Common myeloid progenitor, CD34-positive (primary cell): ENCODE measurements at regions not wholly inside any gene's neighbourhood (a gene's known extent, or its start where the extent isn't known, plus 50 kb on each side); places are given as distances from the start of the nearest gene placed in this dataset.
"Not testable (repeated sequence)": the region's sequence is repeated elsewhere in the genome, so short reads cannot be mapped to it uniquely, and the experiment has no call there.

Experiments
- CTCF ChIA-PET: fragments of 350-600 bp; sonication (Branson Sonifier 250); formaldehyde crosslinking; loops from one replicate; lab custom pipeline; 2021; ENCODE audit warnings: antibody characterized with exemption; lab: Charles Lee
- POLR2A ChIA-PET: fragments of 350-600 bp; sonication (Branson Sonifier 250); formaldehyde crosslinking; loops from one replicate; lab custom pipeline; 2021; ENCODE audit warnings: antibody characterized with exemption; lab: Charles Lee
- DNase-seq, 3 donors: peaks; one replicate each; pipeline versions ENCODE4 v3.0.0 to v3.0.0-alpha.2; 2013
- H3K27ac ChIP-seq, 2 experiments: 1 replicate in 1 of 2; 2 replicates in 1 of 2; pipeline ENCODE4 v1.7.0; 2013; ENCODE audit warnings: inconsistent platforms in 2 of 2, low read length in 2 of 2, mild to moderate bottlenecking in 2 of 2, low read depth in 1 of 2, moderate library complexity in 1 of 2; ENCODE audit not compliant: severe bottlenecking in 2 of 2, insufficient read depth in 1 of 2, poor library complexity in 1 of 2
- H3K27me3 ChIP-seq, 5 experiments: replicated peaks in 2 of 5; 1 replicate in 3 of 5; 2 replicates in 2 of 5; pipeline versions ENCODE4 v1.6.1 to v1.7.0; 2013; ENCODE audit warnings: low read length in 4 of 5, mild to moderate bottlenecking in 2 of 5, moderate library complexity in 2 of 5, inconsistent platforms in 1 of 5; ENCODE audit not compliant: insufficient read depth in 5 of 5, control insufficient read depth in 4 of 5
- H3K36me3 ChIP-seq, 4 experiments: 1 replicate in 2 of 4; 2 replicates in 2 of 4; pipeline versions ENCODE4 v1.6.1 to v1.7.0; 2013; ENCODE audit warnings: low read length in 3 of 4, control low read depth in 1 of 4, mild to moderate bottlenecking in 1 of 4; ENCODE audit not compliant: control insufficient read depth in 4 of 4, insufficient read depth in 4 of 4
- H3K4me1 ChIP-seq, 4 experiments: 1 replicate in 3 of 4; 2 replicates in 1 of 4; pipeline versions ENCODE4 v1.6.1 to v1.7.1; 2013; ENCODE audit warnings: low read length in 3 of 4, mild to moderate bottlenecking in 3 of 4, control low read depth in 1 of 4, inconsistent platforms in 1 of 4, moderate library complexity in 1 of 4; ENCODE audit not compliant: control insufficient read depth in 4 of 4, insufficient read depth in 4 of 4; ENCODE audit errors: control extremely low read depth in 1 of 4
- H3K4me3 ChIP-seq, 7 experiments: 1 replicate in 4 of 7; 2 replicates in 3 of 7; pipeline versions ENCODE4 v1.5.1 to v1.7.0; 2013; ENCODE audit warnings: mild to moderate bottlenecking in 7 of 7, low read length in 6 of 7, moderate library complexity in 6 of 7, inconsistent platforms in 2 of 7, low read depth in 2 of 7, control low read depth in 1 of 7; ENCODE audit not compliant: insufficient read depth in 4 of 7, control insufficient read depth in 1 of 7; ENCODE audit errors: extremely low read depth in 1 of 7
- H3K9me3 ChIP-seq, 5 experiments: 1 replicate in 4 of 5; 2 replicates in 1 of 5; pipeline versions ENCODE4 v1.6.1 to v1.7.1; 2013; ENCODE audit warnings: low read length in 4 of 5, mild to moderate bottlenecking in 2 of 5, inconsistent platforms in 1 of 5, low read depth in 1 of 5, moderate library complexity in 1 of 5; ENCODE audit not compliant: control insufficient read depth in 4 of 5, insufficient read depth in 2 of 5; ENCODE audit errors: control extremely low read depth in 1 of 5
- WGBS: methylation state at CpG from one replicate; pipeline ENCODE4 v1.1.5; 2013; ENCODE audit not compliant: insufficient coverage; 5-methylcytosine and 5-hydroxymethylcytosine counted together

DNA sequence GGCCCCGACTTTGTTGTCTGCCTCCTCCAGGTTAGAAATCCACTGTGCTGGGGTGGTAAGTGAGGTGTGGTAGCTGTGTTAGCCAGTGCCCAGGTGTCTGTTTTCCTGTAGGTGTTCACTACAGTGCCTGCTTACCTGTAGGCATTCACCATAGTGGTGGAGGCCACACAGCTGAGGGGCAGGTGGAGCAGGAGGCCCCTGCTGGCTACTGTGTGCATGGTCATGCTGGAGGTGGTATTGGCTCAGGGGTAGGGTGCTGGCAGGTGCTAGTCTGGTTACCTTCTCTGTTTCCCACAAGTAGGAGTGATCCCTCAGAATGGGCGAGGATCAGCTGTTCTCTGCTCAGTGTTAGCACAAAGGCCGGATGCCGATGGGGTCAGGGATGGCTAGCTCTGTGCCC lies 217.3 kb downstream of the SYT10 start:
- ChIA-PET CTCF (no interaction called here), POLR2A (no interaction called here)
- no peak for DNase-seq
- no peak overlapping the region for H3K27ac ChIP-seq
- no peaks in the 10 kb centered on the region for H3K27me3 ChIP-seq
- H3K4me1 ChIP-seq: no peaks in the 10 kb centered on the region
- WGBS: 92% methylated on average over 4 of the region's 4 CpGs
- H3K9me3 ChIP-seq: peaks cover 0 to 6% (median 3%) of the 10 kb centered on the region in 5 experiments
- H3K36me3 ChIP-seq: no peaks in the 10 kb centered on the region
- no peak overlapping the region for H3K4me3 ChIP-seq

DNA sequence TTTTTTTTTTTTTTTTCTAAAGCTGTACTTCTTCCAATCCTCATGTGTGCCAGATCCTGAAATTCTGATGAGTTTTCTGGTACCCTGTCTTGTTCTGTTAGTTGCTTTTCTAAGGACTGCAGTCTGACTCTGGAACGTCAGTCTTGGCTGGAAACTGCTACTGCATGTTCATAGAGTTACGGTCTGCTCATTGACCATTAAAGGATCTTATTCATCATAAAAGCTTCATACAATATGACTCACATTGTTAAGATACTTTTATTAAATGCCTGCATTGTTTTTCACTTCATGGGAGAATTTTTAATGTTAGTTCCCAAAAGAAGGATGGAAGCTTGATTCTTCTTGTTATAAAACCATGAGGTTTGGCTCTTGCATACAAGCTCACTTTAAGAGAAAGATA lies 233.6 kb downstream of the SYT10 start:
- H3K4me1 ChIP-seq: no peaks in the 10 kb centered on the region
- H3K4me3 ChIP-seq: no peak overlapping the region
- DNase-seq: no peak

DNA sequence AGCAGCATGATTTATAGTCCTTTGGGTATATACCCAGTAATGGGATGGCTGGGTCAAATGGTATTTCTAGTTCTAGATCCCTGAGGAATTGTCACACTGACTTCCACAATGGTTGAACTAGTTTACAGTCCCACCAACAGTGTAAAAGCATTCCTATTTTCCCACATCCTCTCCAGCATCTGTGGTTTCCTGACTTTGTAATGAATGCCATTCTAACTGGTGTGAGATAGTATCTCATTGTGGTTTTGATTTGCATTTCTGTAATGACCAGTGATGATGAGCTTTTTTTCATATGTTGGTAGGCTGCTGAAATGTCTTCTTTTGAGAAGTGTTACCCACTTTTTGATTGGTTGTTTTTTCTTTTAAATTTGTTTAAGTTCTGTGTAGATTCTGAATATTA lies 245.2 kb downstream of the SYT10 start:
- H3K4me3 ChIP-seq, H3K9me3 ChIP-seq, H3K27ac ChIP-seq, POLR2A ChIA-PET, H3K27me3 ChIP-seq, H3K36me3 ChIP-seq, H3K4me1 ChIP-seq, DNase-seq, CTCF ChIA-PET: not testable (repeated sequence)

More for the DNA sequence above, 233.6 kb downstream of the SYT10 start:
- peaks cover 0 to 2% (median 0%) of the 10 kb centered on the region in 5 experiments for H3K9me3 ChIP-seq
- POLR2A ChIA-PET: interaction anchor here (0.6 kb wide), 1 partner anchor 19 kb away, joined by 3 read pairs; no protein-coding TSS in a partner anchor
- H3K27me3 ChIP-seq: no peaks in the 10 kb centered on the region
- no peak overlapping the region for H3K27ac ChIP-seq
- CTCF ChIA-PET: no interaction called here
- no peaks in the 10 kb centered on the region for H3K36me3 ChIP-seq
- 94% methylated on average over 2 of the region's 2 CpGs for WGBS

DNA sequence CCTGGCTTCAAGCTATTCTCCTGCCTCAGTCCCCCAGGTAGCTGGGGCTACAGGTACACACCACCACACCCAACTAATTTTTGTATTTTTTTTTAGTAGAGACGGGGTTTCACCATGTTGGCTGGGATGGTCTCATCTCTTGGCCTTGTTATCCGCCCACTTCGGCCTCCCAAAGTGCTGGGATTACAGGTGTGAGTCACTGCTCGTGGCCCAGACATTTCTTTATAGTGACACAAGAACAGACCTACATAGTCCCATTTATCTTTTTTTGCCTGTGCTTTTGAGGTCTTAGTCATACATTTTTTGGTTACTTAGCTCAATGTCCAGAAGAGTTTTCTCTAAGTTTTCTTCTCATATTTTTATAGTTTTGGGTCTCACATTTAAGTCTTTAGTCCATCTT lies 247.4 kb downstream of the SYT10 start:
- Histone ChIP-seq H3K36me3 (no peaks in the 10 kb centered on the region), H3K4me1 (no peaks in the 10 kb centered on the region), H3K9me3 (peaks cover 0 to 5% (median 0%) of the 10 kb centered on the region in 5 experiments), H3K27me3 (no peaks in the 10 kb centered on the region), H3K27ac (no peak overlapping the region), H3K4me3 (no peak overlapping the region)
- ChIA-PET CTCF (no interaction called here), POLR2A (no interaction called here)
- WGBS: 100% methylated on average over 2 of the region's 4 CpGs
- DNase-seq: no peak

DNA sequence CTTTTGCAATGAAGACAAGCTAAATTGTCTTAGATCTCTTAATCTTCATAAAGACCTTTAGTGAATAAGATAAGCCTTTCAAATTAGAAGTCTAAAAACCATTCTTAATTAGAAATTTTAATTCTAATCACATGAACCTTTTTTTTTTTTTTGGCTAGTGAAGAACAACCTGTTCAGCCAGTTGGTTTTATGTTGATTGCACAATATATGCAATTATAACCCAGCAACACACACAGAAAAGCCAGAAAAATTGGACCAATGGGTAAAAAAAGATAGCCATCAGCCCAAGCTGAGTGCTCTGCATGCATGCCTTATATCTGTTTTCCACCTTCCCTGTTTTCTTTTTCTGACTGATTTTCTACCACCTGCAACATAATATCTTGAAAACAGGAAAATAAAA lies 252.2 kb downstream of the SYT10 start:
- CTCF ChIA-PET: interaction anchor here (0.6 kb wide), 1 partner anchor 23 kb away, joined by 4 read pairs; no protein-coding TSS in a partner anchor
- DNase-seq: no peak
- Histone ChIP-seq H3K4me3 (no peak overlapping the region), H3K27ac (no peak overlapping the region), H3K27me3 (no peaks in the 10 kb centered on the region), H3K9me3 (peaks cover 0 to 3% (median 0%) of the 10 kb centered on the region in 5 experiments), H3K4me1 (no peaks in the 10 kb centered on the region), H3K36me3 (no peaks in the 10 kb centered on the region)
- POLR2A ChIA-PET: interaction anchor here (0.6 kb wide), 1 partner anchor 18 kb away, joined by 3 read pairs; no protein-coding TSS in a partner anchor

DNA sequence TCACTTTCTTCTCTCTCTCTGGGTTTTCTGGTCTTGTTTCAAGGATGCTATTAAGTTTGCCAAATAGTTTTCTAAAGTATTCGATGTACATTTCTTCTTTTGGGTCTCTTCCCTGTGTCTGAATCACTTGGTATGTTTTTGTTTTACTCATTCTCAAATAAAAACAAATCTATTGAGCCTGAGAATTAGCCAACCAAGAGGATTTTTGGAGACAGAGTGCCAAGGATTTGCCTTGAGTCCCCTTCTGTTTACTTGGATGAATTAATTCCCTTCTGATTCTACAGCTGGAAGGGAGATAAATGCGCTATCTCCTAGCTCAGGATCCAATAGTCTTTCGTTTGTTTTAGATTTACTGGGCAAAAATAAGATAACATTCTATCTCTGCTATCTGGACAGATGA lies 255.5 kb downstream of the SYT10 start:
- DNase-seq: no peak
- H3K27me3 ChIP-seq: no peaks in the 10 kb centered on the region
- no peaks in the 10 kb centered on the region for H3K4me1 ChIP-seq
- 87% methylated on average over 2 of the region's 3 CpGs for WGBS
- H3K36me3 ChIP-seq: no peaks in the 10 kb centered on the region
- POLR2A ChIA-PET: no interaction called here
- CTCF ChIA-PET: no interaction called here
- H3K9me3 ChIP-seq: no peaks in the 10 kb centered on the region
- no peak overlapping the region for H3K27ac ChIP-seq
- no peak overlapping the region for H3K4me3 ChIP-seq

DNA sequence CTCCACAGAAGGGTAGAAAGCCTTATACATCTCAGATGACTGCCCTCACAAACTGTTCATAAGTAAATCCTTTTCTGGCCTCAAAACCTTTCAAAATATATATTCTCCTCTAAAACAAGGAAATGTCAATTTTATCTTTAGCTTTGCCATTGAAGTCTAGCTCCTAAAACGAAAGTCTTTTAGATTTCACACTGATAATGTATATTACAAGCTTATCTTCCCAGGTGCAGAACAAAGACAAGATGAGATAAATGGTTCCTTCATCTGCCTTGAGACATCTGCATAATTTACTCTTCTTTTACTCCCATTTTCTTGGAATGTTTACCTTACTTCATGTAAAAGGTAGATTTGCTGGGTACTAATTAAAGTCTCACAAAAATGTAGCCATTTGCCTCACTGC lies 257.1 kb downstream of the SYT10 start:
- no peak overlapping the region for H3K27ac ChIP-seq
- 33% methylated on average over 1 of the region's 1 CpG for WGBS

More for the DNA sequence above, 257.1 kb downstream of the SYT10 start:
- Histone ChIP-seq H3K4me1 (no peaks in the 10 kb centered on the region), H3K36me3 (no peaks in the 10 kb centered on the region), H3K27me3 (no peaks in the 10 kb centered on the region), H3K4me3 (no peak overlapping the region), H3K9me3 (peaks cover 0 to 2% (median 0%) of the 10 kb centered on the region in 5 experiments)
- ChIA-PET POLR2A (no interaction called here), CTCF (interaction anchor here (0.6 kb wide), 1 partner anchor 12 kb away, joined by 3 read pairs; no protein-coding TSS in a partner anchor)
- no peak for DNase-seq
